ENCODE measurements at regions not wholly inside any gene's neighbourhood (a gene's known extent, or its start where the extent isn't known, plus 50 kb on each side); places are given as distances from the start of the nearest gene placed in this dataset.
"Not testable (repeated sequence)": the region's sequence is repeated elsewhere in the genome, so short reads cannot be mapped to it uniquely, and the experiment has no call there.

GRCh38 chr7:118843456-118843855 lies 619.0 kb downstream of the ANKRD7 start:
- no peak for DNase-seq

- DNase-seq, result no peak
These were observed 620.2 kb downstream of the ANKRD7 start for GRCh38 chr7:118844748-118845147.

- no peak for DNase-seq
These were observed 621.3 kb downstream of the ANKRD7 start for GRCh38 chr7:118845791-118846190.

- DNase-seq, result no peak
These were observed 622.5 kb downstream of the ANKRD7 start for GRCh38 chr7:118846977-118847376.

GRCh38 chr7:118855290-118855689 lies 630.8 kb downstream of the ANKRD7 start:
- DNase-seq, result no peak

- no peak for DNase-seq
These were observed 634.2 kb downstream of the ANKRD7 start for GRCh38 chr7:118858651-118859149.

- no peak for DNase-seq
These were observed 637.1 kb downstream of the ANKRD7 start for GRCh38 chr7:118861581-118861980.

- DNase-seq, result no peak
These were observed 638.2 kb downstream of the ANKRD7 start for GRCh38 chr7:118862740-118863139.

- DNase-seq, result no peak
These were observed 639.5 kb downstream of the ANKRD7 start for GRCh38 chr7:118863966-118864365.

GRCh38 chr7:118867860-118868259 lies 643.4 kb downstream of the ANKRD7 start:
- no peak for DNase-seq

GRCh38 chr7:118869141-118869540 lies 644.6 kb downstream of the ANKRD7 start:
- DNase-seq, result not testable (repeated sequence)

- no peak for DNase-seq
These were observed 645.7 kb downstream of the ANKRD7 start for GRCh38 chr7:118870187-118870586.

- no peak for DNase-seq
These were observed 648.1 kb downstream of the ANKRD7 start for GRCh38 chr7:118872568-118872967.

GRCh38 chr7:118877187-118877586 lies 652.7 kb downstream of the ANKRD7 start:
- no peak for DNase-seq

- DNase-seq, result no peak
These were observed 653.8 kb downstream of the ANKRD7 start for GRCh38 chr7:118878336-118878735.

- DNase-seq, result no peak
These were observed 673.8 kb downstream of the ANKRD7 start for GRCh38 chr7:118898284-118898683.

- DNase-seq, result no peak
These were observed 678.1 kb downstream of the ANKRD7 start for GRCh38 chr7:118902600-118902999.

GRCh38 chr7:118907911-118908527 lies 683.5 kb downstream of the ANKRD7 start:
- no peak for DNase-seq

GRCh38 chr7:118916120-118916519 lies 691.6 kb downstream of the ANKRD7 start:
- DNase-seq, result not testable (repeated sequence)

- no peak for DNase-seq
These were observed 694.1 kb downstream of the ANKRD7 start for GRCh38 chr7:118918556-118918955.

- DNase-seq, result no peak
These were observed 714.3 kb downstream of the ANKRD7 start for GRCh38 chr7:118938845-118939244.

- no peak for DNase-seq
These were observed 719.8 kb downstream of the ANKRD7 start for GRCh38 chr7:118944271-118944670.

- DNase-seq, result no peak
These were observed 721.6 kb downstream of the ANKRD7 start for GRCh38 chr7:118945911-118946682.

- no peak for DNase-seq
These were observed 724.0 kb downstream of the ANKRD7 start for GRCh38 chr7:118948508-118948907.

Measured in NCI-H510A (cell line).